Stimulated activated effector memory CD8-positive, alpha-beta T cell treated with anti-CD3 and anti-CD28 coated beads, Interleukin-12 subunit alpha, Interleukin-12 subunit beta, amount 100 ng/mL, for 72 hours (primary cell): ENCODE measurements at regions not wholly inside any gene's neighbourhood (a gene's known extent, or its start where the extent isn't known, plus 50 kb on each side); places are given as distances from the start of the nearest gene placed in this dataset.
"Not testable (repeated sequence)": the region's sequence is repeated elsewhere in the genome, so short reads cannot be mapped to it uniquely, and the experiment has no call there.

ENCODE experiments used
- ATAC-seq: fragments of 150-1000 bp; cut with Tn5 transposase; 2 replicates; pipeline ENCODE4 v1.10.0; 2021
- DNase-seq, 2 donors: peaks; one replicate each; pipeline ENCODE4 v3.0.0; 2021 to 2022; ENCODE audit warnings: low spot score in 2 of 2
- H3K27ac Mint-ChIP-seq: one replicate; pipeline ENCODE4 v1.8.0; 2022; ENCODE audit warnings: mild to moderate bottlenecking, mixed read lengths
- H3K36me3 Mint-ChIP-seq: one replicate; pipeline ENCODE4 v1.8.0; 2022; ENCODE audit warnings: mild to moderate bottlenecking, mixed read lengths
- H3K4me1 Mint-ChIP-seq: one replicate; pipeline ENCODE4 v1.8.0; 2022; ENCODE audit warnings: mixed read lengths
- H3K4me3 Mint-ChIP-seq: one replicate; pipeline ENCODE4 v1.8.0; 2022; ENCODE audit warnings: mild to moderate bottlenecking, mixed read lengths
- H3K9me3 Mint-ChIP-seq: one replicate; pipeline ENCODE4 v1.8.0; 2022; ENCODE audit warnings: mixed read lengths

- not testable (repeated sequence) for DNase-seq, ATAC-seq, H3K4me3 Mint-ChIP-seq, H3K4me1 Mint-ChIP-seq, H3K9me3 Mint-ChIP-seq, H3K27ac Mint-ChIP-seq, H3K36me3 Mint-ChIP-seq
Measured at GRCh38 chr9:40097992-40098391, 742.5 kb downstream of the SPATA31A1 start.

DNA sequence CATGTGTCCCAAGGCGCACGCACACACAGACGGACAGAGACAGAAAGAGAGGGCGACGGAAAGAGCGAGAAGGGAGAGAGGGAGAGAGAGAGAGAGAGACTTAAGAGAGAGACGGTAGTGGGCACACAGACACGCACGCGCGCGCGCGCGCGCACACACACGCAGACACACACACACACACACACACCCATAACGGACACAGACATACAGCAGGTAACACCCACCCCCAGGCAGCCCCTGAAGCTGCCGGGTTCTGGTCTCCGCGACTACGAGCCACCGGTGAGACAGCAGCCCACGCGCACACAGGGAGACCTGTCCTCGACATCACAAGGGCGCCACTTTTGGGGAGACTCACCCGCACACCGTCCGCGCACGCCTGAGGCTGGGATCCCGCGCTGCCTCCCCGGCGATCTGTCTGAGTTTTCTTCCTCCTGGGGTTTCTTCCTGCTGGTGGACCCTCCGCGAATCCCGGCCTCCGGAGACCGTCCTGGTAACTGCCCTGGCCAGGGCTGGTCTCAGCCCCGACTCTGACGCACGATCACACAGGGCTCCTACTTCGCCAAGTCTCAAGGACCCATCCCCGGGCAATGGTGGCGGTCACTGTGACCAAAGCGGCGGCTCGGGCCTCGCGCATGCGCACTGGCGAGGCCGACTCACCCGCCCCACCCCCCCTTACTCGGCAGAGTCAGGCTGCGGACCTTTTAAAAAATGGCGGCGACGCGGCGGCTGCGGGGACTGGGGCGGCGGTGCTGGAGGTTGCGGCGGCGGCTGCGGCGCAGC lies 750.7 kb downstream of the SPATA31A1 start:
- Mint-ChIP-seq H3K4me3 (peak overlapping the region; percentile 82), H3K27ac (peak overlapping the region; percentile 88)
- H3K36me3 Mint-ChIP-seq, H3K9me3 Mint-ChIP-seq, H3K4me1 Mint-ChIP-seq: not testable (repeated sequence)
- DNase-seq (peak in 1 of 2 donors; percentile 53), ATAC-seq (peak; percentile 78)

GRCh38 chr9:40106783-40107248 lies 751.3 kb downstream of the SPATA31A1 start:
- H3K36me3 Mint-ChIP-seq, H3K27ac Mint-ChIP-seq, ATAC-seq, H3K4me1 Mint-ChIP-seq, H3K9me3 Mint-ChIP-seq: not testable (repeated sequence)
- DNase-seq, result peak in 1 of 2 donors; percentile 51
- H3K4me3 Mint-ChIP-seq, result peak overlapping the region; percentile 82

DNA sequence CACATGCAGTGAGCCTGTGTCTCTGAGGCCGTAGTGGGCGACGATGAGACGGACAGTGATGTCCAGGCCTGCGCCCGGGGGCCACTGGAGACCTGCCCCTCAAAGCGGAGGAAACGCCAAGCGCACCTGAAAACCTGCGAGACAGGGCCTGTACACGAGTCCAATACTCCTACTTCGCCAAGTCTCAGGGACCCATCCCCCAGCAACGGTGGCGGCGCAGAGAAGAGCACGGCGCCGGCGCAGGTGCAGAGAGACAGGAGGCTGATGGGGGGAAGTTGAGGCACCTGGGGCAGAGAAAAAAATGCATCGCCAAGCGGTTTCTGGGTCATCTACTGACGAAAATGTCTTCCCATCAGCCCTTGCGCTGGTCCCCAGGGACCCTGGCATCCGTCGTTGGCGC lies 751.8 kb downstream of the SPATA31A1 start:
- H3K4me1 Mint-ChIP-seq, H3K4me3 Mint-ChIP-seq, ATAC-seq, H3K9me3 Mint-ChIP-seq, H3K27ac Mint-ChIP-seq, DNase-seq, H3K36me3 Mint-ChIP-seq: not testable (repeated sequence)

- not testable (repeated sequence) for H3K27ac Mint-ChIP-seq, H3K4me1 Mint-ChIP-seq, DNase-seq, H3K9me3 Mint-ChIP-seq, H3K36me3 Mint-ChIP-seq, ATAC-seq, H3K4me3 Mint-ChIP-seq
Measured at GRCh38 chr9:40108465-40108864, 753.0 kb downstream of the SPATA31A1 start.

DNA sequence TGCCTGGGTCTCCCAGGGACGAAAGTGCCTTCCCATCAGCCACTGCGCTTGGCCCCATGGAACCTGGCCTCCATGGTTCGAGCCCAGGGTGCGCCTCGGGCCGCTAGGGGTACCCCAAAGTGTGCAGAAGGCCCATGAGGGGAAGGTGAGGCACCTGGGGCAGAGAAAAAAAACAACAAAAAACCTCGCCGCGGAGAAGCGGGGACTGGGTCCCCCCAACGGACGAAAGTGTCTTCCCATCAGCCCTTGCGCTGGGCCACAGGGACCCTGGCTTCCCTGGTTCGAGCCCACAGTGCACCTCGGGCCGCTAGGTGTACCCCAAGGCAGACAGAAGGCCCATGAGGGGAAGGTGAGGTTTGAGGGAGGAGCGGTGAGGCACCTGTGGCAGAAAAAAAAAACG lies 755.3 kb downstream of the SPATA31A1 start:
- not testable (repeated sequence) for H3K4me1 Mint-ChIP-seq, ATAC-seq, H3K9me3 Mint-ChIP-seq, H3K4me3 Mint-ChIP-seq, DNase-seq, H3K27ac Mint-ChIP-seq, H3K36me3 Mint-ChIP-seq

DNA sequence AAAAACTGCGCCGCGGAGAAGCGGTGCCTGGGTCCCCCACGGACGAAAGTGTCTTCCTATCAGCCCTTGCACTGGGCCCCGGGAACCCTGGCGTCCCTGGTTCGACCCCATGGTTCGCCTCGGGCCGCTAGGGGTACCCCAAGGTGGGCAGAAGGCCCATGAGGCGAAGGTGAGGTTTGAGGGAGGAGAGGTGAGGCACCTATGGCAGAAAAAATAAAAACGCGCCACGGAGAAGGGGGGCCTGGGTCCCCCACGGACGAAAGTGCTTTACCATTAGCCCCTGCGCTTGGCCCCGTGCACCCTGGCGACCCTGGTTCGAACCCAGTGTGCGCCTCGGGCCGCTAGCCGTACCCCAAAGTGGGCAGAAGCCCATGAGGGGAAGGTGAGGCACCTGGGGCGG lies 756.1 kb downstream of the SPATA31A1 start:
- H3K4me3 Mint-ChIP-seq, H3K27ac Mint-ChIP-seq, H3K9me3 Mint-ChIP-seq, DNase-seq, H3K36me3 Mint-ChIP-seq, H3K4me1 Mint-ChIP-seq, ATAC-seq: not testable (repeated sequence)

GRCh38 chr9:40130598-40130997 lies 775.1 kb downstream of the SPATA31A1 start:
- H3K9me3 Mint-ChIP-seq, H3K36me3 Mint-ChIP-seq, DNase-seq, ATAC-seq, H3K4me3 Mint-ChIP-seq, H3K4me1 Mint-ChIP-seq, H3K27ac Mint-ChIP-seq: not testable (repeated sequence)

GRCh38 chr9:40169204-40169603 lies 813.7 kb downstream of the SPATA31A1 start:
- not testable (repeated sequence) for H3K27ac Mint-ChIP-seq, H3K4me3 Mint-ChIP-seq, DNase-seq, H3K4me1 Mint-ChIP-seq, H3K9me3 Mint-ChIP-seq, H3K36me3 Mint-ChIP-seq
- peak; percentile 47 for ATAC-seq

DNA sequence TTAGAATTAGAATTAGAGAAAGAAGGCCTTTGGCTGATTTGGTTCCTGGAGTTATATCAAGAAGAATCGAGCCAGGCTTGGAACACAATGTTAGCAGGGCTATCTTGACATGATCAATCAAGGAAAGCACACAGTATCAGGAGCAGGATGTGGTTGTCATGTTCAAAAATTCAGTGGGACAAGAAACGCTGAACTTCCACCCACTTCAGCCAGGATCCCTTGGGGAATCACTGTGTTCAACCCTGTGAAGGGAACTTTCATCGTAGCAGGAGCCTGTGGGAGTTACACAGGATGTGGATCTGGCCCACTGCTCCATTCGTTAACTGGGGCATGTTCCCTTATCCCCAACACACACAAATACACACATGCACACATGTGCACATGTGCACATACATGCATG lies 817.8 kb downstream of the SPATA31A1 start:
- H3K27ac Mint-ChIP-seq, H3K9me3 Mint-ChIP-seq, H3K36me3 Mint-ChIP-seq, DNase-seq, H3K4me3 Mint-ChIP-seq, H3K4me1 Mint-ChIP-seq: not testable (repeated sequence)
- ATAC-seq, result peak; percentile 16

DNA sequence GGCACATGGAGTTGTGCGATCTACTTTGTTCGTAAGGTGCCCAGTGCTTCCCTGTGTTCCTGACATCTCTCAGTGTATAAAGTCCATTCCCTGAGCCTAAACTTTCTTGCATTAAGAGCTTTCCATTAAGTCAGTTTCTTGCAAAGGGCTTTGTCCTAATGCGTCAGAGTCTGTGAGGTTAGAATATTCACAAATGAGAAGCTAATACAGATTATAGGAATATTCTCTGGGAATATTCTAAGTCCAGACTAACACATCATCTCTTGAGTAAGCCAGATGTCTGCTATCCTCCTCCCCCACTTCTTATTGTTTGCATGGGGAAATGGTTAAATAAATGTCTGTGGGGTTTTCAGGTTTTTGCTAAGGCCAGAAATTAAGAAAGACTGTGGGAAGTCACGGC lies 818.6 kb downstream of the SPATA31A1 start:
- DNase-seq, H3K4me1 Mint-ChIP-seq, ATAC-seq, H3K4me3 Mint-ChIP-seq, H3K36me3 Mint-ChIP-seq, H3K9me3 Mint-ChIP-seq, H3K27ac Mint-ChIP-seq: not testable (repeated sequence)

DNA sequence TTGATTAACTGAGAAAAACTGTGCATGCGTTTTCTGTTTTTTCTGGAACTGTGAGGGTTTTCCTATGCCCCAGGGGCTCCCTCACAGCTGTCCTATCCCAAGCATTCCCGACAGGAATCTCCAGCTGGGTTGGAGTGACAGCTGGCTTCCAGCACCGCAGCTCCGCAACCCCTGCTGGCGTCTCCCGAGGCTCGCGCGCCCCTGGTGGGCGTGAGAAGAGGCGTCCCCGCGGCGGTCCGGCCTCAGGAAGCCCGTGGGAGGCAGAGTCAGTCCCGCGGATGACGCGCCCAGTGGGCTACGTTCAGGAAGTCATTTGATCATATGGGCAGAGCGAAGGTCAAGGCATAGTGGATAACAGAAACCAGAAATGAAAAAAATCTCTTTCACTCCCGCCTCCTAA lies 821.9 kb downstream of the SPATA31A1 start:
- not testable (repeated sequence) for DNase-seq, H3K27ac Mint-ChIP-seq, H3K9me3 Mint-ChIP-seq, H3K36me3 Mint-ChIP-seq, H3K4me3 Mint-ChIP-seq, H3K4me1 Mint-ChIP-seq, ATAC-seq

GRCh38 chr9:40191403-40191802 lies 835.9 kb downstream of the SPATA31A1 start:
- peak; percentile 48 for ATAC-seq
- H3K27ac Mint-ChIP-seq, H3K4me3 Mint-ChIP-seq, H3K9me3 Mint-ChIP-seq, DNase-seq, H3K4me1 Mint-ChIP-seq, H3K36me3 Mint-ChIP-seq: not testable (repeated sequence)

GRCh38 chr9:40192162-40192561 lies 836.7 kb downstream of the SPATA31A1 start:
- not testable (repeated sequence) for H3K4me1 Mint-ChIP-seq, ATAC-seq, H3K4me3 Mint-ChIP-seq, DNase-seq, H3K36me3 Mint-ChIP-seq, H3K27ac Mint-ChIP-seq, H3K9me3 Mint-ChIP-seq

- ATAC-seq, H3K27ac Mint-ChIP-seq, DNase-seq, H3K9me3 Mint-ChIP-seq, H3K4me1 Mint-ChIP-seq, H3K4me3 Mint-ChIP-seq, H3K36me3 Mint-ChIP-seq: not testable (repeated sequence)
Measured at GRCh38 chr9:40196165-40196714, 840.8 kb downstream of the SPATA31A1 start.

GRCh38 chr9:40196803-40197202 lies 841.3 kb downstream of the SPATA31A1 start:
- not testable (repeated sequence) for H3K4me1 Mint-ChIP-seq, H3K4me3 Mint-ChIP-seq, H3K9me3 Mint-ChIP-seq, DNase-seq, H3K27ac Mint-ChIP-seq, ATAC-seq, H3K36me3 Mint-ChIP-seq
